Endodermal cell (in vitro differentiated cells): ENCODE measurements at regions not wholly inside any gene's neighbourhood (a gene's known extent, or its start where the extent isn't known, plus 50 kb on each side); places are given as distances from the start of the nearest gene placed in this dataset.

ENCODE experiments used
- DNase-seq: peaks from one replicate; pipeline ENCODE4 v3.0.0-alpha.2; 2017
- H3K27ac ChIP-seq: 2 replicates; pipeline ENCODE4 v1.5.1; 2013; ENCODE audit warnings: mild to moderate bottlenecking, low read depth, low read length, moderate library complexity
- H3K27me3 ChIP-seq: 2 replicates; pipeline ENCODE4 v1.6.1; 2013; ENCODE audit warnings: mild to moderate bottlenecking, low read length, moderate library complexity; ENCODE audit not compliant: insufficient read depth, control insufficient read depth, poor library complexity, severe bottlenecking
- H3K36me3 ChIP-seq: 2 replicates; pipeline ENCODE4 v1.7.0; 2013; ENCODE audit warnings: mild to moderate bottlenecking, low read length, moderate library complexity; ENCODE audit not compliant: control insufficient read depth, insufficient read depth
- H3K4me1 ChIP-seq: one replicate; pipeline ENCODE4 v1.7.0; 2013; ENCODE audit warnings: low read length; ENCODE audit not compliant: control insufficient read depth, insufficient read depth
- H3K4me3 ChIP-seq: 2 replicates; pipeline ENCODE4 v1.5.1; 2013; ENCODE audit warnings: mild to moderate bottlenecking, low read length, moderate library complexity
- H3K9ac ChIP-seq: 2 replicates; pipeline ENCODE4 v1.6.1; 2013; ENCODE audit warnings: mild to moderate bottlenecking, low read length, moderate library complexity; ENCODE audit not compliant: poor library complexity, severe bottlenecking; ENCODE audit errors: extremely low read depth
- H3K9me3 ChIP-seq: 2 replicates; pipeline ENCODE4 v1.6.1; 2013; ENCODE audit warnings: mild to moderate bottlenecking, low read length, moderate library complexity; ENCODE audit not compliant: control insufficient read depth
- H3K27ac Mint-ChIP-seq: 2 replicates; pipeline ENCODE4 v1.8.0; 2020; ENCODE audit warnings: mixed read lengths
- H3K27me3 Mint-ChIP-seq: 2 replicates; pipeline ENCODE4 v1.8.0; 2021; ENCODE audit warnings: mild to moderate bottlenecking, mixed read lengths; ENCODE audit not compliant: insufficient read depth
- H3K36me3 Mint-ChIP-seq: 2 replicates; pipeline ENCODE4 v1.8.0; 2020; ENCODE audit warnings: low read depth, mixed read lengths
- H3K4me1 Mint-ChIP-seq: 2 replicates; pipeline ENCODE4 v1.8.0; 2020; ENCODE audit warnings: mixed read lengths
- H3K4me3 Mint-ChIP-seq: 2 replicates; pipeline ENCODE4 v1.8.0; 2020; ENCODE audit warnings: mild to moderate bottlenecking, moderate library complexity, mixed read lengths
- H3K9me3 Mint-ChIP-seq: 2 replicates; pipeline ENCODE4 v1.8.0; 2020; ENCODE audit warnings: mild to moderate bottlenecking, mixed read lengths
- CTCF ChIP-seq: fragments of 200-600 bp; sonication (generic); conservative IDR thresholded peaks from 2 replicates; pipeline ENCODE4 v1.5.0; 2021; ENCODE audit warnings: antibody characterized with exemption, mild to moderate bottlenecking
- WGBS, 2 experiments: methylation state at CpG; one replicate each; pipeline versions ENCODE4 v1.1.5 to v1.1.7; 2013; ENCODE audit warnings: missing lambda C conversion rate in 2 of 2, mixed read lengths in 1 of 2; ENCODE audit not compliant: insufficient coverage in 1 of 2, insufficient read length in 1 of 2; 5-methylcytosine and 5-hydroxymethylcytosine counted together

- Mint-ChIP-seq H3K27ac (no peak overlapping the region), H3K9me3 (peaks cover 7% of the 10 kb centered on the region), H3K27me3 (no peaks in the 10 kb centered on the region), H3K4me3 (no peak overlapping the region), H3K36me3 (no peaks in the 10 kb centered on the region), H3K4me1 (peaks cover 16% of the 10 kb centered on the region)
- TF ChIP-seq CTCF, result no peak
- no peak for DNase-seq
- H3K9me3 ChIP-seq, result peaks cover 13% of the 10 kb centered on the region
- H3K9ac ChIP-seq, result no peak overlapping the region
- H3K27me3 ChIP-seq, result no peaks in the 10 kb centered on the region
- no peaks in the 10 kb centered on the region for H3K4me1 ChIP-seq
- no peak overlapping the region for H3K27ac ChIP-seq
- no peak overlapping the region for H3K4me3 ChIP-seq
- H3K36me3 ChIP-seq, result no peaks in the 10 kb centered on the region
- 91 to 96% methylated on average over 2 of the region's 2 CpGs for WGBS, 2 experiments
Measured at GRCh38 chr12:98229540-98229924, 285.9 kb upstream of the TMPO start.

- Histone ChIP-seq H3K9me3 (no peaks in the 10 kb centered on the region), H3K9ac (no peak overlapping the region), H3K4me3 (no peak overlapping the region), H3K36me3 (no peaks in the 10 kb centered on the region), H3K4me1 (no peaks in the 10 kb centered on the region), H3K27me3 (no peaks in the 10 kb centered on the region), H3K27ac (no peak overlapping the region)
- no peak for DNase-seq
- peaks cover 8% of the 10 kb centered on the region for H3K4me1 Mint-ChIP-seq
- peaks cover 2% of the 10 kb centered on the region for H3K9me3 Mint-ChIP-seq
- H3K27ac Mint-ChIP-seq, result no peak overlapping the region
- TF ChIP-seq CTCF, result no peak
- H3K27me3 Mint-ChIP-seq, result no peaks in the 10 kb centered on the region
- WGBS, 2 experiments, result 74 to 95% methylated on average over 3 of the region's 3 CpGs
- H3K36me3 Mint-ChIP-seq, result peaks cover 3% of the 10 kb centered on the region
- no peak overlapping the region for H3K4me3 Mint-ChIP-seq
Measured at GRCh38 chr12:98232753-98233390, 282.5 kb upstream of the TMPO start.

GRCh38 chr12:98235301-98235700, 280.1 kb upstream of the TMPO start:
- Histone ChIP-seq H3K27ac (no peak overlapping the region), H3K9ac (no peak overlapping the region), H3K27me3 (no peaks in the 10 kb centered on the region), H3K4me3 (no peak overlapping the region), H3K36me3 (no peaks in the 10 kb centered on the region), H3K9me3 (no peaks in the 10 kb centered on the region), H3K4me1 (no peaks in the 10 kb centered on the region)
- no peak for DNase-seq
- no peak for TF ChIP-seq CTCF
- no peaks in the 10 kb centered on the region for H3K4me1 Mint-ChIP-seq
- H3K27me3 Mint-ChIP-seq, result no peaks in the 10 kb centered on the region
- 98 to 100% methylated on average over 1 to 2 of the region's 2 CpGs for WGBS, 2 experiments
- H3K9me3 Mint-ChIP-seq, result peaks cover 2% of the 10 kb centered on the region
- peaks cover 3% of the 10 kb centered on the region for H3K36me3 Mint-ChIP-seq
- no peak overlapping the region for H3K4me3 Mint-ChIP-seq
- H3K27ac Mint-ChIP-seq, result no peak overlapping the region
